SJCRH30 (cell line): ENCODE measurements at regions not wholly inside any gene's neighbourhood (a gene's known extent, or its start where the extent isn't known, plus 50 kb on each side); places are given as distances from the start of the nearest gene placed in this dataset.
"Not testable (repeated sequence)": the region's sequence is repeated elsewhere in the genome, so short reads cannot be mapped to it uniquely, and the experiment has no call there.

Experiments used
- DNase-seq, 2 experiments: peaks; one replicate each; pipeline ENCODE4 v3.0.0-alpha.2; 2015 to 2020
- H3K27ac ChIP-seq: fragments of 250-450 bp; sonication (Bioruptor Pico); 2 replicates; pipeline ENCODE4 v1.5.1; 2020; ENCODE audit warnings: mild to moderate bottlenecking, moderate library complexity
- H3K27me3 ChIP-seq: fragments of 250-450 bp; sonication (Bioruptor Pico); 2 replicates; pipeline ENCODE4 v1.5.1; 2020; ENCODE audit warnings: mild to moderate bottlenecking, moderate library complexity
- H3K36me3 ChIP-seq: fragments of 250-450 bp; sonication (Bioruptor Pico); 2 replicates; pipeline ENCODE4 v1.5.1; 2020; ENCODE audit warnings: mild to moderate bottlenecking, moderate library complexity
- H3K4me1 ChIP-seq: fragments of 250-450 bp; sonication (Bioruptor Pico); 2 replicates; pipeline ENCODE4 v1.5.1; 2020; ENCODE audit warnings: mild to moderate bottlenecking, moderate library complexity
- H3K4me3 ChIP-seq: fragments of 250-450 bp; sonication (Bioruptor Pico); 2 replicates; pipeline ENCODE4 v1.5.1; 2020; ENCODE audit warnings: mild to moderate bottlenecking, moderate library complexity
- H3K9me3 ChIP-seq: fragments of 250-450 bp; sonication (Bioruptor Pico); replicated peaks from 2 replicates; pipeline ENCODE4 v1.5.1; 2020; ENCODE audit warnings: mild to moderate bottlenecking, moderate library complexity

DNA sequence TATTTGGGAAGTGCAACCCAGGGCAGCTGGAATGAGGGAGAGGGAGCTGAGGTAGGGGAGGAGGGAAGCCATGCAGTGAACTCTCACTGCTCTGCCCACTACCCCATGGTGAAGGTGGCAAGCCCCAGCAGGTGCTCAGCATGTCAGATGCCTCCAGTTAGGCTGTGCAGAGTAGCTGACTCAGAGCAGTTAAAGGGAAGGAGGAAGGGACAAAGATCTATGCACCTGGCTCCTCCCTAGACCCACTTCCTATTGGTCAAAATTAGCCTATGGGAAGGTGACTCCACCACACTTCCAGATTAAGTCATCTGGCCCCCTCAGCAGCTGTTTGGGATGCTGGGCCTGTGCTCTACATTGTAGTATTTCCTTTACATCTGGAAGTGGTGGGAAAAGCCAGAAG is 125.7 kb upstream of the MTPN start:
- Histone ChIP-seq H3K27ac (no peak overlapping the region), H3K4me3 (no peak overlapping the region), H3K9me3 (no peaks in the 10 kb centered on the region), H3K27me3 (no peaks in the 10 kb centered on the region), H3K4me1 (no peaks in the 10 kb centered on the region), H3K36me3 (no peaks in the 10 kb centered on the region)
- DNase-seq, result peak in 1 of 2 experiments; percentile 21

DNA sequence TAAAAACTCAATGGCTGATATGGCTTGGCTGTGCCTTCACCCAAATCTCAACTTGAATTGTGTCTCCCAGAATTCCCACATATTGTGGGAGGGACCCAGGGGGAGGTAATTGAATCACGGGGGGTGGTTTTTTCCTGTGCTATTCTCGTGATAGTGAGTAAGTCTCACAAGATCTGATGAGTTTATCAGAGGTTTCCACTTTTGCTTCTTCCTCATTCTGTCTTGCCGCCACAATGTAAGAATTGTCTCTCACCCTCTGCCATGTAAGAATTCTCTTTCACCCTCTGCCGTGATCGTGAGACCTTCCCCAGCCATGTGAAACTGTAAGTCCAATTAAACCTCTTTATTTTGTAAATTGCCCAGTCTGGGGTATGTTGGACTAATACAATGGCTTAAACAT is 115.6 kb upstream of the MTPN start:
- H3K36me3 ChIP-seq, H3K4me3 ChIP-seq, H3K4me1 ChIP-seq, H3K27me3 ChIP-seq, DNase-seq, H3K27ac ChIP-seq, H3K9me3 ChIP-seq: not testable (repeated sequence)

DNA sequence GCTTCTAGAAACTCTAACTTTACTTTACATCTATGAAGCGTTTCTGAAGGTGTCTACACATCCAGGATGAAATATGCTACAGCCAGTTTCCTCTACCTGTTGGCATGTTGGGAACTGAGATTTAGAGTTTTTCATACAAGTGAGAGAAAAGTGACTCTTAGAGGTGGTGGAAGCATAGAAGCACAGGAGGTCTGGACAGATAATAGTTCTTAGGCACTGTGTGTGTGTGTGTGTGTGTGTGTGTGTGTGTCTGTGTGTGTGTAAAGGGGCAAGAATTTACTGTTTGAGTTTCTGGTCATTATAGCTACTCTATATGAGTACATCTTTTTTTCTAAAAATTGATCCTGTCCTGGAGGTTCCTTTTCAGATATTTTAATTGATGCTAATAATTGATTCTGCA is 110.7 kb upstream of the MTPN start:
- Histone ChIP-seq H3K36me3 (no peaks in the 10 kb centered on the region), H3K4me1 (no peaks in the 10 kb centered on the region), H3K27me3 (0 out of 2 replicates have a peak, but pooled peaks cover 3% of the 10 kb centered on the region), H3K4me3 (no peak overlapping the region), H3K27ac (no peak overlapping the region), H3K9me3 (no peaks in the 10 kb centered on the region)
- DNase-seq, result no peak

DNA sequence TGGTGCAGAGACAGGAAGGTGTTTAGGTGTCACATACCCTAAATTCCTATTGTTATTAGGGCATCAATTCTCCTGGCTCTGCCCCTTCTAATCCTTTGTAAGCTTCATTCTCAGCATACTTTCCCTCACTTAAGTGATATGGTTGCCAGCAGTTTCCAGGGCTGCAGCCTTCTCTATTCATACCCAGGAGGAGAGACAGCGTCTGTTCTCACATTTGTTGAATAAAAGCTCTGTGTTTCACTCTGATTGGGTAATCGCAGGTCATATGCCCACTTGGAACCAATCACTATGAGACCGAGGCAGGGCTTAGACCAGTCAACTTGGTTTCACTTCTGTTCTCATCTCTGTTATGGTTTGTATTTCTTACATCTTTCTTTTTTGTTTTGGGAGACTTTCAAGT is 109.6 kb upstream of the MTPN start:
- H3K36me3 ChIP-seq, result no peaks in the 10 kb centered on the region
- peak; percentile 40 to 71 for DNase-seq
- 0 out of 2 replicates have a peak, but pooled peaks cover 3% of the 10 kb centered on the region for H3K27me3 ChIP-seq
- H3K4me1 ChIP-seq, result no peaks in the 10 kb centered on the region
- H3K4me3 ChIP-seq, result peak overlapping the region; percentile 31
- H3K27ac ChIP-seq, result no peak overlapping the region
- H3K9me3 ChIP-seq, result no peaks in the 10 kb centered on the region

DNA sequence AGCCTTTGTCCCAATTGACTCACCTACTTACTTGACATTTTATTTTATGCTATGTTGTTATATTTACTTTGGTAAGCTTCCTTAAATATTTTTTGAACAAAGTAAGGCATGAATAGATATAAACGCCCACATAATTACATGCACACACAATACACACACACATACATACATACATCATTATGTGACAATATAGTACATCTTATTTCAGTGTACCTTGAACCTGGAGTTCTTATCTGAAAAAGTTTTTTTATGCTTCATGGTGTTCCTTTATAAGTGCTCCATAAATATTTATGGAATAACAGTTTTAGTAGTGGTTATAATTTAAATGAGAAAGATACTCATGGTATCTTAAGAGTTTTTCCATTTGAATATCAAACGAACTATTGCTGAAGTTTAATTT is 102.8 kb upstream of the MTPN start:
- no peaks in the 10 kb centered on the region for H3K4me1 ChIP-seq
- H3K27me3 ChIP-seq, result no peaks in the 10 kb centered on the region; the same call in 1 of the 2 replicates
- H3K4me3 ChIP-seq, result no peak overlapping the region
- no peaks in the 10 kb centered on the region for H3K36me3 ChIP-seq
- H3K9me3 ChIP-seq, result no peaks in the 10 kb centered on the region
- DNase-seq, result no peak
- no peak overlapping the region for H3K27ac ChIP-seq

DNA sequence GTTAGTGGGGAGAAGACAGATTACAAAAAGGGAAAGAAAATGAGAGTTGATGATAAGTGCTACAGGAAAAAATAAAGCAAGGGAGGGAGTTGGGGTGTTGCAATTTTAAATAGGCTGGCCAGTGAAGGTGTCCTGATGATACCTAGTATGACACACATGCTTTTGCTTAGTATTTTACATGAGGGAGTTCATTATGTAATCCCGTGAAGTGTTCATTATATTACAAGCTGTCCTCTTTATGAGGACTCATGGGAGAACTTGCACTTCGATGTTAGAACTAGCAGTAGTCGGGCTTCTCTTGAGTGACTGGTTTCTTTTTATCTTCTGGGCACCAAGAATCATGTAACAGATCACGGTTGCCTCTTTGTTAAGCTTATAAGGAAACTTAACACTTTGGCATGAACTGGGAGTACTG is 102.3 kb upstream of the MTPN start:
- Histone ChIP-seq H3K4me1 (no peaks in the 10 kb centered on the region), H3K36me3 (no peaks in the 10 kb centered on the region), H3K27ac (no peak overlapping the region), H3K4me3 (no peak overlapping the region), H3K9me3 (no peaks in the 10 kb centered on the region), H3K27me3 (no peaks in the 10 kb centered on the region; the same call in 1 of the 2 replicates)
- DNase-seq, result no peak

DNA sequence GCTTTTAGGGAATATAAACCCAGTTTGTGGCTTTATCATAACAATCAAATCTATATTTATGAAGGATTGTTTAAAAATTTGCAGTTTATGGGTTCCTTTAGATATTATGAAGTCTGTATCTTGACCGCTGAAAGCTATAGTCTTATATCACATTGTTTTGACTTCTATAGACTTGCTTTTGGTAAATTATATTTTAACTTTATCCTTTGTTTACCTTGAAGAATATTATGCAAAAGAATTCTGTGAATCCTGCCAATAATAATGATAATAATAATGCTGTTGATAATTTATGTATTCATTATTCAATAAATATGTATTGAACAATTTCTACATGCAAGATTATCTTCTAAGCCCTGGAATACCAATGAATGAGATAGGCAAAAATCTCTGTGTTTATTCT is 101.9 kb upstream of the MTPN start:
- H3K27me3 ChIP-seq, result no peaks in the 10 kb centered on the region; the same call in 1 of the 2 replicates
- H3K27ac ChIP-seq, result no peak overlapping the region
- no peaks in the 10 kb centered on the region for H3K9me3 ChIP-seq
- H3K36me3 ChIP-seq, result no peaks in the 10 kb centered on the region
- no peaks in the 10 kb centered on the region for H3K4me1 ChIP-seq
- DNase-seq, result no peak
- no peak overlapping the region for H3K4me3 ChIP-seq

DNA sequence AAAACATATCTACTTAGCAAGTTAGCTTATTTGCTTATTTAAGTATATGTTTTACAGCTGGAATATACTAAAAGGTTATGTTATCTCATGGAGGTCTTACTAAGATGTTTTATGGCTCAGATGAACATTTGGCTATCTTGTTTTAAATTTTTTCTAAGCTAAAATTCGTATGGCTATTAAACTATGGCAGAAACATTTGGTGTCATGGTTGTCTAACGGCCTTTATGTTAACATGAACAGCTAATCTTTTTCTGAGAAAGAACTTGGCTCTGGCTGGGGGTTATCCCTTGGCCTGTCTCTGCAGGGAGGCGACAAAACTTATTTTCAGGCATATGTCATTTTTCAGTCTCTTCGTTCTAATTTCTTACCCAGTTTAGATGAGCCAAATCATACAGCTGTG is 101.5 kb upstream of the MTPN start:
- H3K9me3 ChIP-seq, result no peaks in the 10 kb centered on the region
- no peaks in the 10 kb centered on the region for H3K36me3 ChIP-seq
- no peaks in the 10 kb centered on the region; the same call in 1 of the 2 replicates for H3K27me3 ChIP-seq
- H3K4me1 ChIP-seq, result no peaks in the 10 kb centered on the region
- H3K4me3 ChIP-seq, result no peak overlapping the region
- no peak for DNase-seq
- H3K27ac ChIP-seq, result no peak overlapping the region

DNA sequence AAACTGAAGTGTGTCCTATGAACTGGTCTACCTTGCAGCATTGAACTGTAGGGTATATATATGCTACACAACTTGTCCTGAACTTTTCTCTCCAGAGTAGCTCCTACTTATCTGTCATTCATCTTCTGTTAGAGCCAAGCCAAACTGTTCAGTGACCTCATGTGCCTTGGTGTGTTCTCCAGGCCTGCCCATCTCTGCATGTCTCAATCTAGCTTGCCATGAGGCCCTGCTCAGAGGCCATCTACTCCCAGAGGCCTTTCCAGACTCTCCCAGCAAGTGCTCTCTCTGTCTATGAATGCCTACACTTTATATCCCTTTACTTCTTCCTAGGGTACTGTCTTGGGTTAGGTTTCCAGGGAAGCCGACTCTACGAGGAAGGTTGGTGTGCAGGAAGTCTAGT is 99.8 kb upstream of the MTPN start:
- Histone ChIP-seq H3K27me3 (no peaks in the 10 kb centered on the region; the same call in 1 of the 2 replicates), H3K4me1 (no peaks in the 10 kb centered on the region), H3K9me3 (no peaks in the 10 kb centered on the region), H3K27ac (no peak overlapping the region), H3K36me3 (no peaks in the 10 kb centered on the region), H3K4me3 (no peak overlapping the region)
- no peak for DNase-seq

DNA sequence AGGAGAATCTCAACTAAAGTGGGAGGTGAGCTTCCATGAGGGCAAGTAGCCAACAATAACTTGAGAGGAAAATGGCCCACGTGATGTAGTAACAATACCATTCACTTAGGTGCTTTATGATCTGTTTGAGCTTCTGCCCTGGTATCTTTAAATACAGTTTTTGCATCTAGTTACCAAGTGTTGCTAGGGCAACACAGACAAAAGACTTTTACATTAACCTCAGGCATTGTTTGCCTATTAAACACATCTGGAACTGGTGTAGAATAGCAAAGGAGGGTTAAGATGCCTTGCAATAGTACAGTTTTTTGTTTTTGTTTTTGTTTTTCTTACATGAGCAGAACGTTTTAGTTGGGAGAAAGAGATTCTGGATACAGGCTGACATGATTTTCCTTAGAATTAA is 97.7 kb upstream of the MTPN start:
- Histone ChIP-seq H3K9me3 (no peaks in the 10 kb centered on the region), H3K4me3 (no peak overlapping the region), H3K27ac (no peak overlapping the region), H3K4me1 (no peaks in the 10 kb centered on the region), H3K27me3 (peaks cover 1% of the 10 kb centered on the region; the same call in 1 of the 2 replicates), H3K36me3 (no peaks in the 10 kb centered on the region)
- DNase-seq, result no peak

DNA sequence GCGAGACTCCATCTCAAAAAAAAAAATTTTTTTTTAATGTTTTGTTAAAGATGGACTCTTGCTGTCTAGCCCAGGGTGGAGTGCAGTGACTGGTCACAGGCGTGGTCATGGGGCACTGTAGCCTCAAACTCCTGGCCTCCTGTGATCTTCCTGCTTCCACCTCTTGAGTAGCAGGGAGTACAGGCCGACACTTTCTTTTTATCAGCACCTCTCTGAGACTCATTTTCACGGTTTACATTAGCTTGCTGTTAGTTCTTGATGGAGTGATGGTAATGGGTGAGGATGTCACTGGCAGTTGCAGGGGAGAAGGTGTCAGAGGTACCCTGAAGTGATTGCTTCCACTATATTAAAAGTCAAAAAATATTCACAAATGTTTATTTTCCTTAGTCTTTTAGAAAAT is 95.3 kb upstream of the MTPN start:
- Histone ChIP-seq H3K36me3 (no peaks in the 10 kb centered on the region), H3K9me3 (no peaks in the 10 kb centered on the region), H3K4me3 (no peak overlapping the region), H3K27me3 (peaks cover 3% of the 10 kb centered on the region; the same call in 1 of the 2 replicates), H3K4me1 (no peaks in the 10 kb centered on the region), H3K27ac (no peak overlapping the region)
- DNase-seq, result no peak

DNA sequence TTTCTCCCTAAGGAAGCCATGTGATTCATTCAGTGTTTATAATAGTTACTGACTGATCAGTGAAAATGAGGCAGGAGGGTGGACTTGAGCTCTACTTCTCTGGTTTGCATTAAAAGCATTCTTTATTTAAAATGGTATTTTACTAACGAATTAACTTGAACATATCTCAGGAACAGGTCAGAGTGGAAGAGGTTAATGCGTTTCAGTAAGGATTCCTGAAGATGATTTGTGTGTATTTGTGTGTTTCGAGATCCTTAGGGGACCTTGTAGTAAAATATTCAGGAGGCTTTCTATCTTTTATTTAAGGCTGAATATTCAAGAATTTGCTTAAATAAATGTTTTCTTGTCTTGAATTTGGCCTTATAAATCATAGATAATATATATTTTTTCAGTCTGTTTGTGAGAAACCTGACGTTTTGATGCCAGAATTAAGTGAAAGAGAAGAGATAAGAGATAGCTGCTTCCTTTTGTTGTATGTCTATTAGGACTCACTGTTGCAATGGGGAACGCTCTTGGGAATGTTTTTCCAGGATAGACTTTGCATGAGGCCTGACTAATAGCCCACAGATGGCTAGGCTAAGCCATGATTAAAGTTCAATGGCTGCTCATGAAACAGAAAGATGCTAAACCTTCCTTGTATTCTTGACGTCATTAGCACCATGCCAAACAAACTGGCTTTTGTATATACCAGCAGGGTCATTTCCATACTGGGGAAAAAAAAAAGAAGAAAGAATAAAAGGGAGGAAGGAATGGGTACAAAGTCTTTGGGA is 93.8 kb upstream of the MTPN start:
- H3K27me3 ChIP-seq, result peaks cover 3% of the 10 kb centered on the region; the same call in 1 of the 2 replicates
- H3K36me3 ChIP-seq, result no peaks in the 10 kb centered on the region
- H3K27ac ChIP-seq, result no peak overlapping the region
- no peaks in the 10 kb centered on the region for H3K9me3 ChIP-seq
- peaks cover 7% of the 10 kb centered on the region for H3K4me1 ChIP-seq
- no peak for DNase-seq
- no peak overlapping the region for H3K4me3 ChIP-seq

DNA sequence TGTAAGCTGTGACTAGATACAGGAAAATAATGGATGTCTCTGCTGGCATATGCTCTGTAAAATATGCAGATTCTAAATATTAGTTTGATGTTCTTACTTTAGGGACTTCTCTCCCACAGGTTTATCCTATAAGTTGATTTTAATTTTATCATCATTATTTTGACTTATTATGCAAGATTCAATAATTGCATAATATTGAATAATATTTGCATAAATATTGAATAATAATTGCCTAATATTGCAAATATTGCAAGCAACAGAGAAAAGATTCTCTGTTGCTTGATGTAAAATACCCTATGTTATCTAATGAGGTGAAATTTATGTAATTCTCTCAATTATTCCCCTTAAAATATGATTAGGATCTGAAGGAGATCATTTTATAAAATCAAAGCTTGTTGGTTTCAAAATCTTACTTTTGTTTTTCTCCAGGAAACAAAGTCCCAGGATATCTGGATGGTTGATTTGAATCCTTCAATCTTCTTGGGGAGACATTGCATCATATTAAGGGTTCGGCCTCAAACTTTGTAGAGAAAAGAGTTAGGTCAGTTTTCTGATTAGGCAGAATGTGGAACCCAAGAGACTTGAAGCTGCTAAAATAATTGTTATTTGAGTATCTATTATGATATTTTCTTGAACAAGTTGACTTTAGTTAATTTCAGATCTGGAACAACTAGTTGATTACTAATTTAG is 92.8 kb upstream of the MTPN start:
- no peak overlapping the region for H3K27ac ChIP-seq
- peaks cover 7% of the 10 kb centered on the region for H3K4me1 ChIP-seq
- DNase-seq, result no peak
- no peak overlapping the region for H3K4me3 ChIP-seq
- peaks cover 3% of the 10 kb centered on the region; the same call in 1 of the 2 replicates for H3K27me3 ChIP-seq
- no peaks in the 10 kb centered on the region for H3K36me3 ChIP-seq
- H3K9me3 ChIP-seq, result no peaks in the 10 kb centered on the region

DNA sequence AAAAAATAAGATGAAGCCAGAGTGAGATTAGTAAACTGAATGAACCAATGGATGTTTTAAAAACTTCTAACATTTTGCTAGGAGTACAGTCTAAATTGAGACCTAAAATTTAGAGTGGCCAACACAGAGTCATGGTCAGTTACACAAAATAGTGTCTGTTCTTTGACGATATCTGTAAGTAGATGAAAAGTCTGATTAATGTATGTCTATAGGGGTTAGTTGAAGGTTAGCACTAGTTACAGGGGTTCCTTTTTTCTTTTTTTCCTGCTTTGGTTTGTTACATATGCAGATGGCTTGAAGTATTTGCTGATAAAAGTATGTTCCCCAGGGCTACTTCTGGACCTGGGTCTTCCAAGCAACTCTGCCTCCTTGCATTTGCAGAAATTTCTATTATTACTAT is 90.1 kb upstream of the MTPN start:
- peaks cover 18% of the 10 kb centered on the region for H3K4me1 ChIP-seq
- H3K36me3 ChIP-seq, result no peaks in the 10 kb centered on the region
- no peak for DNase-seq
- no peak overlapping the region for H3K27ac ChIP-seq
- H3K9me3 ChIP-seq, result no peaks in the 10 kb centered on the region
- no peak overlapping the region for H3K4me3 ChIP-seq
- peaks cover 3% of the 10 kb centered on the region; the same call in 1 of the 2 replicates for H3K27me3 ChIP-seq

DNA sequence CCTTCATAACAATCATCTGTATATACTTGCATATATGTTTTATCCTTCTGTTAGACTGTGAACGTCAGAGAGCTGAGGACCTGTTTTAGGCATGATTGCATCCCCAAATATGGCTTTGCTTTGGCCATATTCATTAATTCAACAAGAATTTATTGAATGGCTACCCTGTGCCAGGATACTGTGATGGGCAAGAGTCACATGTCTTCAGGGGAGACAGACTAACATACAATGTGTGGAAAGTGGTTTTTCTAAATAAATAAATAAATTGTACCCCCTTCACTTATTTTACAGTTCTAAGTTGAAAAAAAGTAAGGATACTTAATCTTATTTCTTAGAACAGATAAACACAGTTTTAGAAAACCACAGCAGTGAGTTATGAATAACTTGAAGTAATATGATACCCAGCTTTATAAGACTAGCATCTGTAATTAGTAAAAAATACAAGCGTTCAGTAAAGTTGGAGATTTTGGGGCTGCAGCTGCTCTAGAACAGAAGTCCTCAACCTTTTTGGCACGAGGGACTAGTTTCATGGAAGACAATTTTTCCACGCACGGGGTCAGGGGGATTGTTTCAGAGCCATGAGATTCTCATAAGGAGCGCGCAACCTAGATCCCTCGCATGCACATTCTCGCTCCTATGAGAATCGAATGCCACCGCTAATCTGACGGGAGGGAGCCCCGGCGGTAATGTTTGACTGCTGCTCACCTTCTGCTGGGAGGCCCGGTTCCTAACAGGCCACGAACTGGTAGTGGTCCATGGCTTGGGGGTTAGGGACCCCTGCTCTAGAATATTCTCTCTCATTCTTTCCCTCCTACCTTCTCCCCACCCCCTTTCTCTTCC is 89.4 kb upstream of the MTPN start:
- Histone ChIP-seq H3K4me1 (peaks cover 18% of the 10 kb centered on the region), H3K27me3 (peaks cover 3% of the 10 kb centered on the region; the same call in 1 of the 2 replicates), H3K27ac (no peak overlapping the region), H3K36me3 (no peaks in the 10 kb centered on the region), H3K9me3 (no peaks in the 10 kb centered on the region), H3K4me3 (no peak overlapping the region)
- peak in 1 of 2 experiments; percentile 18 for DNase-seq
